ENCODE measurements at regions not wholly inside any gene's neighbourhood (a gene's known extent, or its start where the extent isn't known, plus 50 kb on each side); places are given as distances from the start of the nearest gene placed in this dataset.

- H3K27ac ChIP-seq (replicated peaks): no peak overlapping the region
- intact Hi-C loops (cut with micrococcal nuclease): no loop called here
- no peaks in the 10 kb centered on the region for H3K27me3 ChIP-seq (ENCODE audit: low read depth)
- no peaks in the 10 kb centered on the region for H3K4me1 ChIP-seq
- no peak for DNase-seq
- no peaks in the 10 kb centered on the region for H3K9me3 ChIP-seq (replicated peaks)
- no peak overlapping the region for H3K4me3 ChIP-seq
- H3K36me3 ChIP-seq: peaks cover 18% of the 10 kb centered on the region
- TF ChIP-seq CTCF (IDR thresholded peaks at IDR 0.05; ENCODE audit: borderline replicate concordance): no peak
Measured at GRCh38 chr6:2363211-2363610, 117.8 kb upstream of the GMDS start.

DNA sequence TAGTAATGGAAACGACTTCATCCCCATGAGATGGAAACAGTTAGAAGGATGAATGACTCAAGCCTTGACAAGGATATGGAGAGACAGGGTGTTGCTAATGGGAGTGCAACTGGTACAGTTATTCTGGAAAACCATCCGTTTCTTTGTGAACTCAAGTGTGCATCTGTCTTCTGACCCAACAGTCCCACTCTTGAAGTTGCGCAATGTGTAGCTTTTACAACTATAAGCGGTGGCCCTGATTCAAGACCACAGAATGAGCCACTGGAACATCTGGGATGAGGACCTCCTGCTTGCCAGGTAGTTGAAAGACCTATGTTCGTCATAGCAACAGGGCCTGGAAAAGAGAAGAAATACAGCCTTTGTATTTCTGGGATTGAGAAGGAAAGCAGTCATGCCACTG, 115.8 kb upstream of the GMDS start:
- Histone ChIP-seq H3K27ac (replicated peaks) (no peak overlapping the region), H3K36me3 (peaks cover 18% of the 10 kb centered on the region), H3K4me1 (no peaks in the 10 kb centered on the region), H3K27me3 (ENCODE audit: low read depth) (no peaks in the 10 kb centered on the region), H3K4me3 (no peak overlapping the region), H3K9me3 (replicated peaks) (no peaks in the 10 kb centered on the region)
- TF ChIP-seq CTCF (IDR thresholded peaks at IDR 0.05; ENCODE audit: borderline replicate concordance): no peak
- intact Hi-C loops (cut with micrococcal nuclease): no loop called here
- no peak for DNase-seq

DNA sequence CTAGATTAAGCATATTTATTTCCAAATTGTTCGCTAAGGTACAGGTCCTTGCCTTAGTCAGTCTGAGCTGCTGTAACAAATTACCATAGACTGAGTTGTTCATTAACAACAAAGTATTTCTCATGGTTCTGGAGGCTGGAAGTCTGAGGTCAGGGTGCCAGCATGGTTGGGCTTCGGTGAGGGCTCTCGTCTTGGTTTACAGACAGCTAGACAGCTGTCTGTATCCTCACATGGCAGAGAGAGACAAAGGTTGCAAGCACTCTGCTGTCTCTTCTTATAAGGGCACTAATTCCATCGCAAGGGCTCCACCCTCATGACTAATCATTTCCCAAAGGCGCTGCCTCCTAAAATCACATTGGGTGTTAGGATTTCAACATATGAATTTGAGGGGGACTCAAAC, 115.3 kb upstream of the GMDS start:
- no peak for TF ChIP-seq CTCF (IDR thresholded peaks at IDR 0.05; ENCODE audit: borderline replicate concordance)
- H3K36me3 ChIP-seq: peaks cover 18% of the 10 kb centered on the region
- no peak overlapping the region for H3K4me3 ChIP-seq
- no peak overlapping the region for H3K27ac ChIP-seq (replicated peaks)
- H3K4me1 ChIP-seq: no peaks in the 10 kb centered on the region
- no peak for DNase-seq
- intact Hi-C loops (cut with micrococcal nuclease): no loop called here
- no peaks in the 10 kb centered on the region for H3K9me3 ChIP-seq (replicated peaks)
- no peaks in the 10 kb centered on the region for H3K27me3 ChIP-seq (ENCODE audit: low read depth)

GRCh38 chr6:2360126-2360525, 114.7 kb upstream of the GMDS start:
- no peak overlapping the region for H3K27ac ChIP-seq (replicated peaks)
- no peak for TF ChIP-seq CTCF (IDR thresholded peaks at IDR 0.05; ENCODE audit: borderline replicate concordance)
- no peak overlapping the region for H3K4me3 ChIP-seq
- no peaks in the 10 kb centered on the region for H3K27me3 ChIP-seq (ENCODE audit: low read depth)
- DNase-seq: no peak
- peaks cover 18% of the 10 kb centered on the region for H3K36me3 ChIP-seq
- intact Hi-C loops (cut with micrococcal nuclease): no loop called here
- H3K9me3 ChIP-seq (replicated peaks): no peaks in the 10 kb centered on the region
- H3K4me1 ChIP-seq: no peaks in the 10 kb centered on the region

DNA sequence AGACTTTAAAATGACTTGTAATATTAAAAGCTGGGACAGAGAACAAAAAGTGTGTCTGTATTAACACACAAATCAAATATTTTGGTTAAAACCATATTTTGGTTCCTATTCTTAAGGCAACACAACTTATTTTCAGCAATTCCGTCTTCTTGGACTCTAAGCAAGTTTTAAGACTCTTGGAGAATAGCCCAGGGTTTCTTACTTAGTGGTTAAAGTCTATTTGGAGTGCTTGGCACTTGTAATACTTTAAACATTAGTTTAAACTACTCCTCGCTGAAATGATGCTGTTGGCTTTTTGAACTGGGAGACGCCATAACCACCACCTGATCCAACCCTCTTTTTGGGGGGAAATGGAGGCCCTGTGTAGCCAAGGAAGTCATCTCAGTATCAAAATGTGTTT, 109.7 kb upstream of the GMDS start:
- H3K9me3 ChIP-seq (replicated peaks): no peaks in the 10 kb centered on the region
- no peak for DNase-seq
- intact Hi-C loops (cut with micrococcal nuclease): no loop called here
- no peak for TF ChIP-seq CTCF (IDR thresholded peaks at IDR 0.05; ENCODE audit: borderline replicate concordance)
- peaks cover 5% of the 10 kb centered on the region for H3K36me3 ChIP-seq
- H3K4me3 ChIP-seq: no peak overlapping the region
- H3K27me3 ChIP-seq (ENCODE audit: low read depth): no peaks in the 10 kb centered on the region
- H3K27ac ChIP-seq (replicated peaks): no peak overlapping the region
- peaks cover 3% of the 10 kb centered on the region for H3K4me1 ChIP-seq

DNA sequence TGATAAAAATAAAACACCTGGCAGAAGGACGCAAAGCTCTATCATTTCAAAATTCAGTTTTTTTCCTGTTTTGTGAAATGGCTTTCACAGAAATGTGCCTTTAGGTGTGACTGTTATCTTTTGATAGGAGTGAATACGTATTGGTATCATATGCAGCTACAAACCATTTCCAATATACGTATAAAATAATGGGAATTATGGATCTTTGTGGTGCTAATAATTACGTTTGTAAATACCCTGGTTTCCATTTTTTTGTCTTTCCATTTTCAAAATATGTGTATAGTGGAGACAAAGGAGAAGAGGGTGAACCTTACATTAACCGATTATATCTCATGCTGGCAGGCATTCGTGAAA, 108.7 kb upstream of the GMDS start:
- no peak for DNase-seq
- H3K27me3 ChIP-seq (ENCODE audit: low read depth): no peaks in the 10 kb centered on the region
- H3K4me1 ChIP-seq: peaks cover 3% of the 10 kb centered on the region
- TF ChIP-seq CTCF (IDR thresholded peaks at IDR 0.05; ENCODE audit: borderline replicate concordance): peak; percentile 11
- H3K9me3 ChIP-seq (replicated peaks): no peaks in the 10 kb centered on the region
- H3K36me3 ChIP-seq: no peaks in the 10 kb centered on the region
- intact Hi-C loops (cut with micrococcal nuclease): loop anchor here (5.0 kb wide), 1 partner anchor 757 kb away; no protein-coding TSS in a partner anchor
- no peak overlapping the region for H3K27ac ChIP-seq (replicated peaks)
- H3K4me3 ChIP-seq: no peak overlapping the region

Measured in left ventricle myocardium inferior (tissue), 1 donor.